Lower leg skin (tissue), 3 donors: ENCODE measurements at regions not wholly inside any gene's neighbourhood (a gene's known extent, or its start where the extent isn't known, plus 50 kb on each side); places are given as distances from the start of the nearest gene placed in this dataset.

Experiments
- CTCF ChIP-seq, 3 donors: fragments of 450-650 bp; IDR thresholded peaks; one replicate each; pipeline ENCODE4 v1.5.1; 2016; ENCODE audit warnings: antibody characterized with exemption in 3 of 3, mild to moderate bottlenecking in 3 of 3, moderate library complexity in 2 of 3
- POLR2A ChIP-seq, 2 donors: fragments of 450-650 bp; IDR thresholded peaks; one replicate each; pipeline ENCODE4 v1.6.1; 2016 to 2017; ENCODE audit warnings: antibody characterized with exemption in 2 of 2, mild to moderate bottlenecking in 1 of 2, moderate library complexity in 1 of 2

GRCh38 chr3:66582721-66583423 lies 82.0 kb upstream of the LRIG1 start:
- TF ChIP-seq CTCF (IDR thresholded peaks at IDR 0.05) (no peak), POLR2A (IDR thresholded peaks at IDR 0.05) (no peak)
